GM06990 (cell line): ENCODE measurements at regions not wholly inside any gene's neighbourhood (a gene's known extent, or its start where the extent isn't known, plus 50 kb on each side); places are given as distances from the start of the nearest gene placed in this dataset.

Experiments used
- DNase-seq: peaks from one replicate; pipeline ENCODE4 v3.0.0-alpha.2; 2011; ENCODE audit not compliant: insufficient read length; ENCODE audit errors: extremely low read depth
- H3K27me3 ChIP-seq: replicated peaks from 2 replicates; pipeline ENCODE4 v1.6.0; 2011; ENCODE audit warnings: low read length; ENCODE audit not compliant: control insufficient read depth, insufficient read depth
- H3K36me3 ChIP-seq: 2 replicates; pipeline ENCODE4 v1.5.1; 2011; ENCODE audit warnings: low read length; ENCODE audit not compliant: control insufficient read depth, insufficient read depth
- H3K4me3 ChIP-seq: replicated peaks from 2 replicates; pipeline ENCODE4 v1.5.1; 2011; ENCODE audit warnings: low read depth, mild to moderate bottlenecking, control low read depth, low read length
- CTCF ChIP-seq: IDR thresholded peaks from 2 replicates; pipeline ENCODE4 v1.5.1; 2011; ENCODE audit warnings: low read length, control low read depth, mild to moderate bottlenecking, inconsistent platforms; ENCODE audit not compliant: insufficient read depth, poor library complexity, severe bottlenecking

- TF ChIP-seq CTCF, result no peak
- Histone ChIP-seq H3K36me3 (no peaks in the 10 kb centered on the region), H3K4me3 (no peak overlapping the region), H3K27me3 (no peaks in the 10 kb centered on the region; the same call in 1 of the 2 replicates)
- DNase-seq, result no peak
These were observed 75.6 kb upstream of the BCL11B start for GRCh38 chr14:99347561-99347960.

GRCh38 chr14:99346470-99347080 lies 74.6 kb upstream of the BCL11B start:
- no peaks in the 10 kb centered on the region for H3K36me3 ChIP-seq

GRCh38 chr14:99345472-99345871 lies 73.5 kb upstream of the BCL11B start:
- DNase-seq, result no peak
- no peaks in the 10 kb centered on the region for H3K36me3 ChIP-seq
- no peak overlapping the region for H3K4me3 ChIP-seq
- TF ChIP-seq CTCF, result no peak
- H3K27me3 ChIP-seq, result peaks cover 3% of the 10 kb centered on the region

More at GRCh38 chr14:99346470-99347080, 74.6 kb upstream of the BCL11B start:
- DNase-seq, result no peak
- no peak for TF ChIP-seq CTCF
- no peaks in the 10 kb centered on the region; the same call in 1 of the 2 replicates for H3K27me3 ChIP-seq
- H3K4me3 ChIP-seq, result no peak overlapping the region

- peaks cover 3% of the 10 kb centered on the region for H3K27me3 ChIP-seq
- H3K36me3 ChIP-seq, result no peaks in the 10 kb centered on the region
- H3K4me3 ChIP-seq, result no peak overlapping the region
- no peak for TF ChIP-seq CTCF
- no peak for DNase-seq
These were observed 72.2 kb upstream of the BCL11B start for GRCh38 chr14:99344051-99344758.

- no peak for DNase-seq
- peaks cover 3% of the 10 kb centered on the region for H3K27me3 ChIP-seq
- TF ChIP-seq CTCF, result no peak
- H3K4me3 ChIP-seq, result no peak overlapping the region
- H3K36me3 ChIP-seq, result no peaks in the 10 kb centered on the region
These were observed 70.9 kb upstream of the BCL11B start for GRCh38 chr14:99342906-99343305.
